ENCODE measurements at regions not wholly inside any gene's neighbourhood (a gene's known extent, or its start where the extent isn't known, plus 50 kb on each side); places are given as distances from the start of the nearest gene placed in this dataset.
"Not testable (repeated sequence)": the region's sequence is repeated elsewhere in the genome, so short reads cannot be mapped to it uniquely, and the experiment has no call there.

DNA sequence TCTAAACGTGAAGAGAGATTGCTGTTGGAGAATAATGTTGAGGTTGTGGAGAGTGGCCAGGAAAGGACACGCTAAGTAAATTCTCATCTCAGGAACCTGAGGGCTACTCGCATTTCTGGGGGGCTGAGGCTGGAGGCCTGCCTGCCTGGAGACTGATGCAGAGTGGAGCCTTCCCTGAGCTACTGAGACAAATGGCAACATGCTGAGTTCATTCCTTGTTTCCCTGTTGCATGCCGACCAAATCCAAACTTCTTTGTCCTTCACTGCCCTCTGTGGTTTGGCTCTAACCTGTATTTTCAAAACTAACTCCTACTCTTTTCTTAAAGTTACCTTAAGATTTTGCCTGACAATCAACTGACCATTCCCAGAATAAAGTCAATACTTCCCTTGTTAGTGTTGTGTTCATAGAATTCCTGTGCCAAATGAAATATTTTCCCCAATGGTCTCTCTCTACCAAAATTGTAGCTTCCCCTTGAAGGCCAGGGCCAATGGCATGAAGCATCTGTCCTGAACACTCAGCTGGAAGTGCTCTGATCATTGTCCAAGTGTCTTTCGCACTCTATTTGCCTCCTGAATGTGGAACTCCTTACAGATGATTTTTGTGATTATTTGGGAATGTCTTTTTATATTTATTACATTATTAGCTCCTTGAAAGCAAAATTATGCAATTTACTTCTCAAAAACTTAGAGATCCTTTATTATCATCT is 1085.6 kb downstream of the SOCS6 start:
- no peak overlapping the region for H3K4me3 ChIP-seq (ENCODE audit: low read depth, low read length)
- DNase-seq (ENCODE audit: low read depth): no peak
- TF ChIP-seq, protein P1, sequence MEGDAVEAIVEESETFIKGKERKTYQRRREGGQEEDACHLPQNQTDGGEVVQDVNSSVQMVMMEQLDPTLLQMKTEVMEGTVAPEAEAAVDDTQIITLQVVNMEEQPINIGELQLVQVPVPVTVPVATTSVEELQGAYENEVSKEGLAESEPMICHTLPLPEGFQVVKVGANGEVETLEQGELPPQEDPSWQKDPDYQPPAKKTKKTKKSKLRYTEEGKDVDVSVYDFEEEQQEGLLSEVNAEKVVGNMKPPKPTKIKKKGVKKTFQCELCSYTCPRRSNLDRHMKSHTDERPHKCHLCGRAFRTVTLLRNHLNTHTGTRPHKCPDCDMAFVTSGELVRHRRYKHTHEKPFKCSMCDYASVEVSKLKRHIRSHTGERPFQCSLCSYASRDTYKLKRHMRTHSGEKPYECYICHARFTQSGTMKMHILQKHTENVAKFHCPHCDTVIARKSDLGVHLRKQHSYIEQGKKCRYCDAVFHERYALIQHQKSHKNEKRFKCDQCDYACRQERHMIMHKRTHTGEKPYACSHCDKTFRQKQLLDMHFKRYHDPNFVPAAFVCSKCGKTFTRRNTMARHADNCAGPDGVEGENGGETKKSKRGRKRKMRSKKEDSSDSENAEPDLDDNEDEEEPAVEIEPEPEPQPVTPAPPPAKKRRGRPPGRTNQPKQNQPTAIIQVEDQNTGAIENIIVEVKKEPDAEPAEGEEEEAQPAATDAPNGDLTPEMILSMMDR (IDR thresholded peaks at IDR 0.05; ENCODE audit: insufficient read depth, low read depth, low read length, missing control alignments): no peak

DNA sequence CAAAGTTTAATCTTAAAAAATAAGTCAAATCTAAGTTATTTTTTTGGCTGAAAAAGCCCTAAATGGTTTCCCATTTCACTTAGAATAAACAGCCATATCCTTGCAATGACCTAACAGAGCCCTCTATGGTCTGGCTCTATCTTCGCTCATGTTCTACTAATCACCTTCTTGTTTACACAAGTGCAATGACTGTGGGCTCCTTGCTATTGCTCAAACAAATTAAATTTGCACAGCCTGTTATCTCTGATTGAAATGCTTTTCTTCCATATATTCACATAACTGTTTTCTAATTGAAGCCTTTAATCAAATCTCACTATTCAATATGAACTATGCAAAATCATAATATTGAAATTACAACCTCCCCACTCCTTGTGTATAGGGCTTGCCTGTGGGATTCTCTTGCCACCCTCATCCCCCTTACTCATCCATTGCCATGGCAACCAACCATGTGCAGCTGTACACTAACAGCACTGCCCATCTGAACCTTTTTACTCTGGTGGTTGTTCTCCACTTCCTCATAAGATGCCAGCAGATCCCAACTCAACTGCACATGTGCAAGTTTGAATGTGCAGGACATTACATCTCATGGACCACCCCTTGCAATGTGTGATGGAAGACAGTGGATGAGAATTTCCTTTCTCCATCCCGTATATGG is 1083.2 kb downstream of the SOCS6 start:
- no peak overlapping the region for H3K4me3 ChIP-seq (ENCODE audit: low read depth, low read length)
- TF ChIP-seq, protein P1 (IDR thresholded peaks at IDR 0.05; ENCODE audit: insufficient read depth, low read depth, low read length, missing control alignments): no peak
- DNase-seq (ENCODE audit: low read depth): no peak

DNA sequence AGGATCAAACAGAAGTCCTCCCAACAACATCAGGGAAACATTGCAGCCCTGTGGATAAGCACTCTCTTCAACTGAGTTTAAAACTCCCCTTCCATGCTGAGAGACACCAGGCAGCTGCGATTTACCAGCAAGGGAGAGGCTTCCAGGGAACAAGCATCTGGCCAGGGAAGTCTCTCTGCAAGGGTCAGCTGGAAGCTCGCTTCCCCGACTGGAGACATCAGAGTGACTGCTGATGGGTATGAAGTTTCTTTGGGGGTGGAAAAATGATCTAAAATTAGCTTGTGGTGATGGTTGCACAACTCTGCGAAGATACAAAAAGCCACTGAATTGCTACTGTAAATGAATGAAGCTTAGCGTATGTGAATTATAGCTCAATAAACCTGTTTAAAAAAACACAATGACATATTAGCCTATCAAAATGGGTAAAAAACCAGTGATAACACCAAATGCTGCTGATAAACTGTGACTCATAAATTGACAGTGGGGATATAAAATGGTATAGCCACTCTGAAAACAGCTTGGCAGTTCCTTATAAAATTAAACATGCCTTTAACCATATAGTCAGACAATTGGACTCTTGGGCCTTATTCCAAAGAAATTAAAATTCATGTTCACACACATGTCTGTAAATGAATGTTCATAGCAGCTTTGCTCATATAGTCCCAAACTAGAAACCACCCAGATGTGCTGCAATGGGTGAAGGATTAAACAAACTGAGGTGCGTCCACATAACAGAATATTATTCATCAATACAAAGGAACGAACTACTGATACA is 1082.0 kb downstream of the SOCS6 start:
- DNase-seq (ENCODE audit: low read depth): no peak
- H3K4me3 ChIP-seq (ENCODE audit: low read depth, low read length): no peak overlapping the region
- TF ChIP-seq, protein P1 (IDR thresholded peaks at IDR 0.05; ENCODE audit: insufficient read depth, low read depth, low read length, missing control alignments): no peak

DNA sequence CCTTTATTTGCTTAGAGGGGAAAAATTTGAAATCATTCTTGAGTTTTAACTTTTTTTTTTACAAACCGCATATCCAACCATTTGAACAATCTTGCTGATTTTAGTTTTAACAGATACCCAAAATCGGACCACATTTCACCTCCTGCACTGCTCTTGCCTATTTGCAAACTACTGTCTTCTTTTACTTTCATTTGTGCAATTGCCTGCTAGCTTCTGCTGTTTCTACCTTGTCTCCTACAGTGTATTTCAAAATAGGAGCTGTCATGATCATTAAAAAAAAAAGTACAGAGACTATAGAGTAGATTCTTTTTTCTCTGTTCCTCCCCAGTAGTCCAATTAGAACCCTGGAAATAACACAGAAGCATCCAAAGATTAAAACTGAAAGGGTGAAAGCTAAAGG is 1081.2 kb downstream of the SOCS6 start:
- no peak for DNase-seq (ENCODE audit: low read depth)
- no peak overlapping the region for H3K4me3 ChIP-seq (ENCODE audit: low read depth, low read length)
- TF ChIP-seq, protein P1 (IDR thresholded peaks at IDR 0.05; ENCODE audit: insufficient read depth, low read depth, low read length, missing control alignments): no peak

DNA sequence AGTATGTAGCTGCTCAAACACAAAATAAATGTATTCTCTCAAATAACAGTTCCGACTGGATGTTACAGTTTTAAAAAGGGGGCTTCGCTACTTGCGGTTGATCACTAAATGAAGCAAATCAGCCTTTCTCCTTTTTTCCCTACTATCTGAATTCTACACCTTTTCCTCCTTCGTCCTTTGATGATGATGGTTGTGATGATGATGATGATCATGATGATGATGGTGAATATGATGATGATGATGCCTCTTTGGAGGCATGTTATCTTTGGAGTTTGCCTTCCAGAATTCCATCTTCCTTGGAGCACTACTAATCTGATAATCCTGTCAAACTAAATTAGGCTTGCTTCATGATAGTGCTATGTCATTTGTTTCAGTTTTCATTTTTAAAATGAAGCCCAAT is 1073.3 kb downstream of the SOCS6 start:
- TF ChIP-seq, protein P1 (IDR thresholded peaks at IDR 0.05; ENCODE audit: insufficient read depth, low read depth, low read length, missing control alignments): no peak
- H3K4me3 ChIP-seq (ENCODE audit: low read depth, low read length): no peak overlapping the region
- no peak for DNase-seq (ENCODE audit: low read depth)

DNA sequence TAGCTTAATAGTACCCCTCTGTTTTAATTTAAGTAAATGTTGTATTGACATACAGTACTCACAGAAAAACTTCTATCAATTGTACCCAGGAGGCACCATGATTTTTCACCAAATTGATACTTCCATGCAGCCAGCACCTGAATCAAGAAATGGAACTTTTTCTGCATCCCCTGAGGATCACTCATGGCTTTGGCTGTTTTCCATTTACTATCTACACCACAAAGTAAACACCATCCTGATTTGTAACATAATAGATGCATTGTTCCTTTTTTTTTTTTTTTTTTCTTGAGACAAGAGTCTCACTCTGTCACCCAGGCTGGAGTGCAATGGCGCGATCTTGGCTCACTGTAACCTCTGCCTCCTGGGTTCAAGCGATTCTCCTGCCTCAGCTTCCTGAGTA is 1066.8 kb downstream of the SOCS6 start:
- H3K4me3 ChIP-seq (ENCODE audit: low read depth, low read length): not testable (repeated sequence)

DNA sequence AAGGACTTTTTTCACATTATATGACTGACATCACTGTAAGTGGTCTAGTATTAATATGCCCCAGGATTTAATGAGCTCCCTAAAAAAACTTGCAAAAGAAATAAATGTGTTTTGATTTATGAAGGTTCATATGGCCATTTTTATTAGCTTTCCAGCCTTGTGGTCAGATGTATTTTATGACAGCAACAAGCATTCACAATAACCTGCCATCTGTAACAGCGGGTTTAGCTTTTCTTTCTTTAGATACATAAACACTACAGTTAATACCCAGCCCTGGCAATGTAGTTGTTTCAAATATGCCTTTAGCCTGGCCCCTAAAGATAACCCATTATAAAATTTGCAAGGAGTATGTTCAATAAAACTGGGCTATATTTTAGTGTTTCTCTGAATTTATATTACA is 1063.8 kb downstream of the SOCS6 start:
- no peak for DNase-seq (ENCODE audit: low read depth)
- TF ChIP-seq, protein P1 (IDR thresholded peaks at IDR 0.05; ENCODE audit: insufficient read depth, low read depth, low read length, missing control alignments): no peak

More for the DNA sequence above, 1066.8 kb downstream of the SOCS6 start:
- not testable (repeated sequence) for DNase-seq (ENCODE audit: low read depth)

More for the DNA sequence above, 1063.8 kb downstream of the SOCS6 start:
- no peak overlapping the region for H3K4me3 ChIP-seq (ENCODE audit: low read depth, low read length)

All from GM12865 (cell line).